Panc1 (cell line): ENCODE measurements at regions not wholly inside any gene's neighbourhood (a gene's known extent, or its start where the extent isn't known, plus 50 kb on each side); places are given as distances from the start of the nearest gene placed in this dataset.

ENCODE experiments used
- TCF7L2 ChIP-seq: IDR thresholded peaks from 2 replicates; pipeline ENCODE4 v1.6.1; 2011; ENCODE audit warnings: mild to moderate bottlenecking, low read depth, low read length, inconsistent platforms
- TF ChIP-seq, protein P1 (sequence below): fragments of 450-650 bp; IDR thresholded peaks from 2 replicates; pipeline ENCODE4 v1.5.1; 2017; ENCODE audit warnings: mild to moderate bottlenecking
- TF ChIP-seq, protein P2 (sequence below), 2 experiments: IDR thresholded peaks; 2 replicates each; pipeline ENCODE4 v1.6.1; 2011 to 2012; ENCODE audit warnings: low read depth in 2 of 2, control low read depth in 1 of 2, low read length in 1 of 2, mild to moderate bottlenecking in 1 of 2, moderate library complexity in 1 of 2; ENCODE audit not compliant: insufficient read depth in 1 of 2

DNA sequence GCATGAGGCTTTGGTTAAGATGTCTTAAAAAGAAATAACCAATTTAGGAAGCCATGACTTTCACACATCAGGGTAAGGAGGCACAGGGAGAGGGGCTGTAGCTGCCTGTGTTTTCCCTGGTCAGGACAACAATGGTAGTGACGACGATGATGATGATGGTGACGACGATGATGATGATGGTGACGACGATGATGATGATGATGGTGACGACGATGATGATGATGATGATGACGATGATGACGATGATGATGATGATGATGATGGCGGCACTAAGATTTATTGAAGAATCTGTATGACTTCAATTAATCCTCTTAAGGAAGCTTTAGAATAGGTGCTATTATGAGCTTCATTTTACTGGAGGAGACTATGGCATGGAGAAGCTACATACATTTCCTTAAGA, 284.1 kb upstream of the TNRC6C start:
- TF ChIP-seq, protein P1, sequence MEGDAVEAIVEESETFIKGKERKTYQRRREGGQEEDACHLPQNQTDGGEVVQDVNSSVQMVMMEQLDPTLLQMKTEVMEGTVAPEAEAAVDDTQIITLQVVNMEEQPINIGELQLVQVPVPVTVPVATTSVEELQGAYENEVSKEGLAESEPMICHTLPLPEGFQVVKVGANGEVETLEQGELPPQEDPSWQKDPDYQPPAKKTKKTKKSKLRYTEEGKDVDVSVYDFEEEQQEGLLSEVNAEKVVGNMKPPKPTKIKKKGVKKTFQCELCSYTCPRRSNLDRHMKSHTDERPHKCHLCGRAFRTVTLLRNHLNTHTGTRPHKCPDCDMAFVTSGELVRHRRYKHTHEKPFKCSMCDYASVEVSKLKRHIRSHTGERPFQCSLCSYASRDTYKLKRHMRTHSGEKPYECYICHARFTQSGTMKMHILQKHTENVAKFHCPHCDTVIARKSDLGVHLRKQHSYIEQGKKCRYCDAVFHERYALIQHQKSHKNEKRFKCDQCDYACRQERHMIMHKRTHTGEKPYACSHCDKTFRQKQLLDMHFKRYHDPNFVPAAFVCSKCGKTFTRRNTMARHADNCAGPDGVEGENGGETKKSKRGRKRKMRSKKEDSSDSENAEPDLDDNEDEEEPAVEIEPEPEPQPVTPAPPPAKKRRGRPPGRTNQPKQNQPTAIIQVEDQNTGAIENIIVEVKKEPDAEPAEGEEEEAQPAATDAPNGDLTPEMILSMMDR = no peak
- TF ChIP-seq, protein P2, sequence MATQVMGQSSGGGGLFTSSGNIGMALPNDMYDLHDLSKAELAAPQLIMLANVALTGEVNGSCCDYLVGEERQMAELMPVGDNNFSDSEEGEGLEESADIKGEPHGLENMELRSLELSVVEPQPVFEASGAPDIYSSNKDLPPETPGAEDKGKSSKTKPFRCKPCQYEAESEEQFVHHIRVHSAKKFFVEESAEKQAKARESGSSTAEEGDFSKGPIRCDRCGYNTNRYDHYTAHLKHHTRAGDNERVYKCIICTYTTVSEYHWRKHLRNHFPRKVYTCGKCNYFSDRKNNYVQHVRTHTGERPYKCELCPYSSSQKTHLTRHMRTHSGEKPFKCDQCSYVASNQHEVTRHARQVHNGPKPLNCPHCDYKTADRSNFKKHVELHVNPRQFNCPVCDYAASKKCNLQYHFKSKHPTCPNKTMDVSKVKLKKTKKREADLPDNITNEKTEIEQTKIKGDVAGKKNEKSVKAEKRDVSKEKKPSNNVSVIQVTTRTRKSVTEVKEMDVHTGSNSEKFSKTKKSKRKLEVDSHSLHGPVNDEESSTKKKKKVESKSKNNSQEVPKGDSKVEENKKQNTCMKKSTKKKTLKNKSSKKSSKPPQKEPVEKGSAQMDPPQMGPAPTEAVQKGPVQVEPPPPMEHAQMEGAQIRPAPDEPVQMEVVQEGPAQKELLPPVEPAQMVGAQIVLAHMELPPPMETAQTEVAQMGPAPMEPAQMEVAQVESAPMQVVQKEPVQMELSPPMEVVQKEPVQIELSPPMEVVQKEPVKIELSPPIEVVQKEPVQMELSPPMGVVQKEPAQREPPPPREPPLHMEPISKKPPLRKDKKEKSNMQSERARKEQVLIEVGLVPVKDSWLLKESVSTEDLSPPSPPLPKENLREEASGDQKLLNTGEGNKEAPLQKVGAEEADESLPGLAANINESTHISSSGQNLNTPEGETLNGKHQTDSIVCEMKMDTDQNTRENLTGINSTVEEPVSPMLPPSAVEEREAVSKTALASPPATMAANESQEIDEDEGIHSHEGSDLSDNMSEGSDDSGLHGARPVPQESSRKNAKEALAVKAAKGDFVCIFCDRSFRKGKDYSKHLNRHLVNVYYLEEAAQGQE (IDR thresholded peaks at IDR 0.05; ENCODE audit: insufficient read depth in 1 of 2, low read depth in 2 of 2, low read length in 1 of 2) = no peak
- no peak for TF ChIP-seq TCF7L2
